ENCODE measurements at regions not wholly inside any gene's neighbourhood (a gene's known extent, or its start where the extent isn't known, plus 50 kb on each side); places are given as distances from the start of the nearest gene placed in this dataset.

DNA sequence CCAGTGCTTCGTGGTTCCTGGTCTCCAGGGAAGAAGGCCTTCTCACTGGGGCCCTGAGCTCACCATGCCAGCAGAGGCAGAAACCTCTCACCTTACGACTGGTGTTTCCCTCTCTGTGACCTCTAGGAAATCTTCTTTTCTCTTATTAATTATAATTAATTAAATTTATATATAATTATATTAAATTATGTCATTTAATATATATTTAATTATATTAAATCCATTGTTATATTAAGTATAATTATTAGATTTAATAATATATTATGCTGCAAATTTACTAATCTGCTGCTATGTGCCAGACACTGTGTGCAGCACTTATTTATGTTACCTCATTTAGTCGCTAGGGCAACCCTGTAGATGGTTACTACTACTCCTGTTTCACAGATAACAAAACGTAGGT lies 70.3 kb upstream of the MBIP start:
- Histone ChIP-seq H3K9ac (ENCODE audit: extremely low read depth, insufficient read length, low read length) (no peak overlapping the region), H3K14ac (ENCODE audit: insufficient read depth, low read length) (no peak overlapping the region), H2BK120ac (ENCODE audit: low read depth, low read length, poor library complexity, severe bottlenecking) (no peak overlapping the region), H2BK20ac (ENCODE audit: low read depth, low read length, poor library complexity, severe bottlenecking) (no peak overlapping the region), H2BK12ac (ENCODE audit: insufficient read length, low read depth, low read length) (no peak overlapping the region), H3K23me2 (ENCODE audit: insufficient read length, low read depth, low read length, poor library complexity, severe bottlenecking) (no peaks in the 10 kb centered on the region), H4K8ac (replicated peaks; ENCODE audit: insufficient read length, low read depth, low read length) (no peak overlapping the region), H3K4ac (ENCODE audit: low read depth, low read length) (no peak overlapping the region), H3K27ac (ENCODE audit: insufficient read length, low read depth, low read length) (no peak overlapping the region), H2BK5ac (ENCODE audit: insufficient read length, low read length) (no peak overlapping the region), H3K9me3 (ENCODE audit: control insufficient read depth, low read depth, low read length) (no peaks in the 10 kb centered on the region), H4K20me1 (ENCODE audit: control insufficient read depth, insufficient read depth, insufficient read length) (no peaks in the 10 kb centered on the region), H4K5ac (ENCODE audit: insufficient read length, low read depth, low read length) (no peak overlapping the region), H3K79me1 (ENCODE audit: insufficient read depth, low read depth, low read length, poor library complexity, severe bottlenecking) (no peaks in the 10 kb centered on the region), H3K4me1 (ENCODE audit: insufficient read depth, low read length) (no peaks in the 10 kb centered on the region), H3K56ac (ENCODE audit: insufficient read length, low read depth, low read length) (no peak overlapping the region), H3K23ac (ENCODE audit: insufficient read length, low read depth, low read length) (no peak overlapping the region), H3K27me3 (ENCODE audit: insufficient read depth, low read length) (no peaks in the 10 kb centered on the region), H3K18ac (ENCODE audit: insufficient read length, low read depth, low read length) (no peak overlapping the region), H4K91ac (ENCODE audit: insufficient read length, low read depth, low read length) (no peak overlapping the region), H3K79me2 (ENCODE audit: insufficient read depth, low read length) (no peaks in the 10 kb centered on the region), H2AK5ac (ENCODE audit: insufficient read length, low read length) (no peak overlapping the region), H3K4me2 (ENCODE audit: insufficient read depth, insufficient read length, low read length) (no peak overlapping the region), H2BK15ac (ENCODE audit: low read depth, low read length) (no peak overlapping the region), H3T11ph (ENCODE audit: low read length) (no peak overlapping the region), H2AFZ (ENCODE audit: low read length) (no peak overlapping the region)
- TF ChIP-seq, protein P1, sequence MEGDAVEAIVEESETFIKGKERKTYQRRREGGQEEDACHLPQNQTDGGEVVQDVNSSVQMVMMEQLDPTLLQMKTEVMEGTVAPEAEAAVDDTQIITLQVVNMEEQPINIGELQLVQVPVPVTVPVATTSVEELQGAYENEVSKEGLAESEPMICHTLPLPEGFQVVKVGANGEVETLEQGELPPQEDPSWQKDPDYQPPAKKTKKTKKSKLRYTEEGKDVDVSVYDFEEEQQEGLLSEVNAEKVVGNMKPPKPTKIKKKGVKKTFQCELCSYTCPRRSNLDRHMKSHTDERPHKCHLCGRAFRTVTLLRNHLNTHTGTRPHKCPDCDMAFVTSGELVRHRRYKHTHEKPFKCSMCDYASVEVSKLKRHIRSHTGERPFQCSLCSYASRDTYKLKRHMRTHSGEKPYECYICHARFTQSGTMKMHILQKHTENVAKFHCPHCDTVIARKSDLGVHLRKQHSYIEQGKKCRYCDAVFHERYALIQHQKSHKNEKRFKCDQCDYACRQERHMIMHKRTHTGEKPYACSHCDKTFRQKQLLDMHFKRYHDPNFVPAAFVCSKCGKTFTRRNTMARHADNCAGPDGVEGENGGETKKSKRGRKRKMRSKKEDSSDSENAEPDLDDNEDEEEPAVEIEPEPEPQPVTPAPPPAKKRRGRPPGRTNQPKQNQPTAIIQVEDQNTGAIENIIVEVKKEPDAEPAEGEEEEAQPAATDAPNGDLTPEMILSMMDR (conservative IDR thresholded peaks at IDR 0.05), result no peak
- H3K27me3 Mint-ChIP-seq (ENCODE audit: low read depth), result peaks cover 5% of the 10 kb centered on the region
- H3K4me1 Mint-ChIP-seq, result no peaks in the 10 kb centered on the region
- no peaks in the 10 kb centered on the region for H3K36me3 Mint-ChIP-seq (ENCODE audit: insufficient read depth in 1 of 3, low read depth in 3 of 3)
- no peaks in the 10 kb centered on the region for H3K9me3 Mint-ChIP-seq
- WGBS (ENCODE audit: extremely low coverage, insufficient read length, low lambda C conversion rate), result no CpG with 5 or more reads among the region's 4 CpGs
- no peak overlapping the region for H3K27ac Mint-ChIP-seq
- no peak for DNase-seq
- H3K4me3 Mint-ChIP-seq, result no peak overlapping the region
